ENCODE measurements at regions not wholly inside any gene's neighbourhood (a gene's known extent, or its start where the extent isn't known, plus 50 kb on each side); places are given as distances from the start of the nearest gene placed in this dataset.

DNA sequence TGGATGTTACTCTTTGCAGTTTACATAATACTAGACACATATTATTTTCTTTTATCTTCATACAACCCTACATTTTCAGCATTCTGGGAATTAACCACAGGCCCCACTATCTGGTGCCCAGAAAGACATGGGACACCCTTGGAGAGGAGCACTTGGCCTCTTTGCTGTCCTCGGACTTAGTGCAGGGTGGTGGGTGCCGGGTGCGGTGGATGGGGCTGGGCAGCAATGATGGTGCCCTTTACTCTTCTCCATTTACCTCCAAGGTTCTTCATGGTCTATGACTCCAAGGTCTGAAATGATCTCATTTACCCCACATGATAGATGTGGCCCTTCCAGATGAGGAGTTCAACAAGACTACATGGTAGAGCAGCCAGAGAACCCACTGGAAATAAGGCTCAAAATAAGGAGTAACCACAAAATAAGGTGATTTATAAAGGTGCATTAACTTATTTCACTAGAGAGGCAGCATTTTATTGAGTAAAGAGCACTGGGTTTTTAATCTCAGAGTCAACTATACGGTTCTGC lies 56.2 kb upstream of the IGFBP3 start:
- ATAC-seq (no peak), DNase-seq (ENCODE audit: low spot score in 2 of 2) (no peak)
- no peaks in the 10 kb centered on the region for H3K9me3 Mint-ChIP-seq
- H3K4me1 Mint-ChIP-seq = peaks cover 19% of the 10 kb centered on the region
- H3K4me3 Mint-ChIP-seq = no peak overlapping the region
- H3K27ac Mint-ChIP-seq = no peak overlapping the region
- H3K36me3 Mint-ChIP-seq = no peaks in the 10 kb centered on the region

GRCh38 chr7:45976485-45976856 lies 55.4 kb upstream of the IGFBP3 start:
- Mint-ChIP-seq H3K36me3 (no peaks in the 10 kb centered on the region), H3K9me3 (no peaks in the 10 kb centered on the region), H3K27ac (no peak overlapping the region), H3K4me3 (no peak overlapping the region), H3K4me1 (peaks cover 19% of the 10 kb centered on the region)
- ATAC-seq (no peak), DNase-seq (ENCODE audit: low spot score in 2 of 2) (no peak)

DNA sequence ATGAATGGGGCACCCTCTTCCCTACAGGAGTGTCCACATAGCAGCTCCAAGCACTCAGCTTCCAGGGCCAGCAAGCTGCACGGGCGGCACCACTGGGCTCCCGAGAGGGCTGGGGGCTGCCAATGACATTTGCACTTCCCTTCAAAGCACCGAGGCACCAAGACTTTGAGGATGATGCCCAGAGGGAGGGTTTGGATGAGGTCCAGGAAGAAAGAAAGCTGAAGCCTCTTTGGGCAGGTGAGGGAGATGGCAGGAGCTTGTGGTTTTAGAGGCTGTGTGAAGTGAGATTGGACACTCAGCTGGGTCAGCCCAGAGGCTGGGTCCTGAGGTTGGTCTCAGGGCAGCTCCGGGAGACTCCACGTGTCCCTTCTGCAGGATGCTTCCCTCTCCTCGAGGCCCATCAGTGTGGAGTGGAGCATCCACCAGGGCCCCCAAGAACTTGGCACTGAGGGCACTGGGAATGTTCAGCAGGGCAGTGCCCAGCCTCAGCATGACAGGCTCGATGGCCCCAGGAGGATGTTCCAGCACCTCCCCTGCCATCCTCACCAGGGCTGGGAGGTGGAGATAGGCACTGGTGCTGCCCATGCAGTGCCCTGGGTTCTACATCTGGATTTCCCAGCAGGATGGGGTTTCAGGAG lies 54.9 kb upstream of the IGFBP3 start:
- Mint-ChIP-seq H3K4me1 (peaks cover 19% of the 10 kb centered on the region), H3K27ac (no peak overlapping the region), H3K9me3 (no peaks in the 10 kb centered on the region), H3K4me3 (no peak overlapping the region), H3K36me3 (no peaks in the 10 kb centered on the region)
- no peak for DNase-seq (ENCODE audit: low spot score in 2 of 2)
- no peak for ATAC-seq

- Mint-ChIP-seq H3K4me3 (no peak overlapping the region), H3K36me3 (no peaks in the 10 kb centered on the region), H3K4me1 (peaks cover 19% of the 10 kb centered on the region), H3K9me3 (no peaks in the 10 kb centered on the region), H3K27ac (no peak overlapping the region)
- no peak for DNase-seq (ENCODE audit: low spot score in 2 of 2)
- no peak for ATAC-seq
Measured at GRCh38 chr7:45975367-45975766, 54.3 kb upstream of the IGFBP3 start.

GRCh38 chr7:45974540-45975360 lies 53.7 kb upstream of the IGFBP3 start:
- ATAC-seq = no peak
- H3K4me3 Mint-ChIP-seq = no peak overlapping the region

DNA sequence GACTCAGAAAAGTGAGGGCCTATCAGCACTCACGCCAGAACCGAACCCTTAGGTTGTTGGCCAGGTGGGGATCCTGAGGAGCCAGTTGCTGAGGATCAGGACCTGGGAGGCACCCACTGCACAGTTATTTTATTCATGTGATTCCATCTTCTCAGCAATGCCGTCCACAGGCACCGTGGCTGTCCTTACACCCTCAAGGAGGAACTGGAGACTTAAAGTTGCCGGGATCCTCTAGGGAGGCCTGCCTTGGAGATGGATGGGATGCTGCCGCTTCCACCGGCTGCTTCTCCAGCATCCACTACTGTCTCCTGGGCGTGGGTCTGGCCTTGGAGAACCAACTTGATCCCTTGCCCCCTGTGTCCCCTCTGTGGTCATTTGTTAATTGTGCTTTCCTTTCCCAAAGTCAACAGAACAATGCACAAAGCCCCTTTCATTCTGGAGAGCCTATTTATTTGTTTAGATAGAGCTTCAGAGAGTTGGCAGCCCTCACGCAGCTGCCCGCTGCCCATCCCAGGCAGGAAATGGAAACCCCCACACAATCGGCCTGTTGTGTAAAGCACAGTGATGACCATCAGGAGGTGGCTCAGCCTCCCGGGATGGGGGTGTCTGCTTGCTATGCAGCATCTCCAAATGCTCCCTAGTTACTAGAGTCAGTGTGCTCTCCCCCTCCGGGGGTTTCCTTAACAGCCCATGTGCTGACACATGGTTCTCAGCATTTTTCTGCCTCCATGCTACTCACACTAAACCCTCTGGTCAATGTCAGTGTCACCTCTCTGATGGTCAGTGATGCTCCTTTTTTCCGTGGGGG lies 52.9 kb upstream of the IGFBP3 start:
- no peak overlapping the region for H3K27ac Mint-ChIP-seq
- H3K4me3 Mint-ChIP-seq = no peak overlapping the region
- peaks cover 19% of the 10 kb centered on the region for H3K4me1 Mint-ChIP-seq
- ATAC-seq (no peak), DNase-seq (ENCODE audit: low spot score in 2 of 2) (no peak)
- no peaks in the 10 kb centered on the region for H3K36me3 Mint-ChIP-seq
- no peaks in the 10 kb centered on the region for H3K9me3 Mint-ChIP-seq

More at GRCh38 chr7:45974540-45975360, 53.7 kb upstream of the IGFBP3 start:
- DNase-seq (ENCODE audit: low spot score in 2 of 2) = no peak
- H3K4me1 Mint-ChIP-seq = peaks cover 19% of the 10 kb centered on the region
- H3K9me3 Mint-ChIP-seq = no peaks in the 10 kb centered on the region
- H3K27ac Mint-ChIP-seq = no peak overlapping the region
- no peaks in the 10 kb centered on the region for H3K36me3 Mint-ChIP-seq

DNA sequence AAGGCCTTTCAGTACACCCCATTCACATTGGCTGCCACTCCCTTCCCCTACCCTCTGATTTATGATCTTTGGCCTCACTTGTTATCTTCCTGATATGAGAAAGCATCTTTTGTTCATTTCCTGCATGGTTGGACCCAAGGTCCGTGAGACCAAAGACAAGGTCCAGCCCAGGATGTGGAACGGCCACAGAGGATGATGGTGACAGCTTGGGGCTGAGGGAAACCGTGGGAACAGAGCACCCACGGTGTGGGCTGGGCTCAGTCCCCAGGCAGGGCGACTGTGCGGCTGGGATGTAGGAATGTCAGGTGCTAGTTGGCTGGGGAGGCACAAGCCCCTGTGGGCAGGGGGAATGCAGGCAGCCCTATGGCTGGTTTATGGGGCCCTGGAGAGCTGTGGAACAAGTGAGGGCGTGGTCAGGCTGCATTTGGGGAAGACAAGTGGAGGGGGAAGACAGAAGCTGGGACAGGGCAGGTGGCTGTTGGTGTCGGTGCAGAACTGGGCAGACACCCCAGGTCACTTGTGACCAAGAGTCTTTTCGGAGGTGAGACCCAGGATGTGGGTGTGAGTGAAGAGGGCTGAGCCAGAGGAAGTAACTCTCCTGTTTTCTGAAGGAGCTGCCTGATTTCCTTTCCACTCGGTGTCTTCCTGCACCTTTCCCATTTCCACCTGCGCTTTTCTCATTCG lies 51.7 kb upstream of the IGFBP3 start:
- ATAC-seq (no peak), DNase-seq (ENCODE audit: low spot score in 2 of 2) (no peak)
- Mint-ChIP-seq H3K27ac (no peak overlapping the region), H3K4me1 (peaks cover 11% of the 10 kb centered on the region), H3K9me3 (no peaks in the 10 kb centered on the region), H3K36me3 (no peaks in the 10 kb centered on the region), H3K4me3 (no peak overlapping the region)

DNA sequence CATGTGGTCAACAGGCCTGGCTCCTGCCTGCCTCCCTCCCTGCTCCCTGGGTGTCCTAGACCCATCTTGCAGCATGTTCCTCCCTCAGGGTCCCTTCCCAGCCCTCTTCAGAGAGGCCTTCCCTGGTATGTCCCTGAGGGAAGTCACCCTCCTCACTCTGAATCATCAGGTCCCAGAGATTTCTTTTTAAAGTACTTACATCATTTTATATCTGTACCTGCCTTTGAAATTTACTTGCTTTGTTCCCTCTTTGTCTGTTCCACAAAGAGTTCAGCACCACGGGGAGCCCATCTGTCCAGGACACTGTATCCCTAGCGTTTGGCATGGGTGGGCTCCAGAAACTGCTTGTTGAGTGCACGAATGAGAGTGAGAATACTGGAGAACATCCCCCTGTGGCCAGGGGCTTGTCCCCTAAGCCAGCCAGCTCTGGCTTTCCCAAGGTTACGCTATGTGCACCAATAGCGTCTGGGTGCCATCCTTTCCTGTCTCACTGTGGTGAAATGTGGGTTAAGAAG lies 50.6 kb upstream of the IGFBP3 start:
- Mint-ChIP-seq H3K4me3 (no peak overlapping the region), H3K36me3 (no peaks in the 10 kb centered on the region), H3K27ac (no peak overlapping the region), H3K4me1 (peaks cover 11% of the 10 kb centered on the region), H3K9me3 (no peaks in the 10 kb centered on the region)
- no peak for ATAC-seq
- no peak for DNase-seq (ENCODE audit: low spot score in 2 of 2)

GRCh38 chr7:45971171-45971570 lies 50.1 kb upstream of the IGFBP3 start:
- no peak overlapping the region for H3K27ac Mint-ChIP-seq
- no peaks in the 10 kb centered on the region for H3K36me3 Mint-ChIP-seq
- peaks cover 11% of the 10 kb centered on the region for H3K4me1 Mint-ChIP-seq
- ATAC-seq = no peak
- no peak for DNase-seq (ENCODE audit: low spot score in 2 of 2)
- no peaks in the 10 kb centered on the region for H3K9me3 Mint-ChIP-seq
- no peak overlapping the region for H3K4me3 Mint-ChIP-seq
